ENCODE measurements at regions not wholly inside any gene's neighbourhood (a gene's known extent, or its start where the extent isn't known, plus 50 kb on each side); places are given as distances from the start of the nearest gene placed in this dataset.

DNA sequence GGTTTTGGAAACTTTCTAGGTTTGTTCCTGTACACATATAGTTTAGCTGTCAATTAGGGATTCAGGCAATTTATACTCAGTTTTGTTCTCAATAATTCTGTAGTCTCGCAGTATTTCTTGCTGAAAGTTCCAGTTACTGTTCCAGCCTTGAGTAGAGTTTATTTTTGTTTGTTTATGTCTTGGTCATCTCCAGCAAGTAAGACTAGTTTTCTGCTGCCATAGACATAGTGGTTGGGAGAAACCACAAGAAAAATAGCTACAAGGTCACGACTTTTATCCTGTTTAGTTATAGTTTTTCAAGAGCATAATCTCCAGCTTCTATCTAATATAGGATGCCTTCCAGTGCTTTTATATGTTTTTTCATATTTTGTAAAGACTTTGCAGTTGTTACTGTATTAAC, 99.6 kb upstream of the FOXG1 start:
- TF ChIP-seq SUZ12 (IDR thresholded peaks at IDR 0.05; ENCODE audit: extremely low read depth, insufficient read depth, insufficient read length) = no peak
- TF ChIP-seq YY1 (IDR thresholded peaks at IDR 0.05; ENCODE audit: insufficient read depth, insufficient read length) = no peak
- TF ChIP-seq ZNF274 (IDR thresholded peaks at IDR 0.05; ENCODE audit: low read depth, low read length) = no peak
